Tibial nerve (tissue), 4 donors: ENCODE measurements at regions not wholly inside any gene's neighbourhood (a gene's known extent, or its start where the extent isn't known, plus 50 kb on each side); places are given as distances from the start of the nearest gene placed in this dataset.

Experiments
- DNase-seq, 2 donors: peaks; one replicate each; pipeline ENCODE4 v3.0.0-alpha.2; 2019; ENCODE audit warnings: low spot score in 2 of 2
- H3K27ac ChIP-seq, 4 donors: fragments of 200-600 bp; sonication (generic) in 3 of 4; one replicate each; pipeline ENCODE4 v1.5.1; 2017 to 2019; ENCODE audit warnings: mild to moderate bottlenecking in 1 of 4
- H3K27me3 ChIP-seq, 2 donors: fragments of 200-600 bp; sonication (generic) in 1 of 2; one replicate each; pipeline versions ENCODE4 v1.5.1 to v1.6.0; 2017 to 2019
- H3K36me3 ChIP-seq, 3 donors: fragments of 200-600 bp; sonication (generic); one replicate each; pipeline ENCODE4 v1.5.1; 2018 to 2019
- H3K4me1 ChIP-seq, 4 donors: fragments of 200-600 bp; sonication (generic) in 3 of 4; one replicate each; pipeline ENCODE4 v1.5.1; 2017 to 2019
- H3K4me3 ChIP-seq, 4 donors: fragments of 200-600 bp; sonication (generic) in 3 of 4; one replicate each; pipeline ENCODE4 v1.5.1; 2017 to 2019; ENCODE audit warnings: mild to moderate bottlenecking in 1 of 4, moderate library complexity in 1 of 4
- H3K9me3 ChIP-seq, 4 donors: fragments of 200-600 bp; sonication (generic) in 3 of 4; one replicate each; pipeline ENCODE4 v1.5.1; 2017 to 2019
- CTCF ChIP-seq, 5 experiments: fragments of 200-600 bp in 3 of 5; fragments of 450-650 bp in 2 of 5; sonication (generic) in 3 of 5; IDR thresholded peaks; one replicate each; pipeline ENCODE4 v1.5.1; 2016 to 2019; ENCODE audit warnings: antibody characterized with exemption in 5 of 5, mild to moderate bottlenecking in 3 of 5, moderate library complexity in 2 of 5
- EP300 ChIP-seq, 2 donors: sonication (generic); formaldehyde crosslinking; IDR thresholded peaks; one replicate each; pipeline ENCODE4 v1.6.1; 2017; ENCODE audit warnings: antibody characterized with exemption in 2 of 2, mild to moderate bottlenecking in 1 of 2
- POLR2A ChIP-seq, 2 donors: fragments of 450-650 bp; IDR thresholded peaks; one replicate each; pipeline ENCODE4 v1.6.1; 2017; ENCODE audit warnings: antibody characterized with exemption in 2 of 2, mild to moderate bottlenecking in 2 of 2, moderate library complexity in 2 of 2
- WGBS, 2 donors: methylation state at CpG; one replicate each; pipeline ENCODE4 v1.1.5; 2018; 5-methylcytosine and 5-hydroxymethylcytosine counted together

- WGBS, 2 donors = 81 to 88% methylated on average over 3 of the region's 3 CpGs
- no peaks in the 10 kb centered on the region for H3K4me1 ChIP-seq
- no peaks in the 10 kb centered on the region for H3K9me3 ChIP-seq
- no peak for DNase-seq
- TF ChIP-seq CTCF (IDR thresholded peaks at IDR 0.05) (no peak), POLR2A (IDR thresholded peaks at IDR 0.05) (no peak), EP300 (IDR thresholded peaks at IDR 0.05) (no peak)
- H3K36me3 ChIP-seq = no peaks in the 10 kb centered on the region
- H3K27me3 ChIP-seq = no peaks in the 10 kb centered on the region
- H3K4me3 ChIP-seq = no peak overlapping the region
- H3K27ac ChIP-seq = no peak overlapping the region
Observed at GRCh38 chr2:105954891-105955290, 210.2 kb downstream of the NCK2 start.

GRCh38 chr2:105953942-105954341 lies 209.2 kb downstream of the NCK2 start:
- Histone ChIP-seq H3K9me3 (no peaks in the 10 kb centered on the region), H3K27ac (no peak overlapping the region), H3K4me3 (no peak overlapping the region), H3K27me3 (no peaks in the 10 kb centered on the region), H3K36me3 (no peaks in the 10 kb centered on the region), H3K4me1 (no peaks in the 10 kb centered on the region)
- no peak for TF ChIP-seq POLR2A (IDR thresholded peaks at IDR 0.05)
- TF ChIP-seq CTCF (IDR thresholded peaks at IDR 0.05) = no peak
- no peak for TF ChIP-seq EP300 (IDR thresholded peaks at IDR 0.05)
- DNase-seq = no peak
- WGBS, 2 donors = 96 to 98% methylated on average over 4 of the region's 4 CpGs

- WGBS, 2 donors = 50 to 70% methylated on average over 1 of the region's 1 CpG
- TF ChIP-seq EP300 (IDR thresholded peaks at IDR 0.05) (no peak), POLR2A (IDR thresholded peaks at IDR 0.05) (no peak), CTCF (IDR thresholded peaks at IDR 0.05) (no peak)
Observed at GRCh38 chr2:105952131-105952530, 207.4 kb downstream of the NCK2 start.

DNA sequence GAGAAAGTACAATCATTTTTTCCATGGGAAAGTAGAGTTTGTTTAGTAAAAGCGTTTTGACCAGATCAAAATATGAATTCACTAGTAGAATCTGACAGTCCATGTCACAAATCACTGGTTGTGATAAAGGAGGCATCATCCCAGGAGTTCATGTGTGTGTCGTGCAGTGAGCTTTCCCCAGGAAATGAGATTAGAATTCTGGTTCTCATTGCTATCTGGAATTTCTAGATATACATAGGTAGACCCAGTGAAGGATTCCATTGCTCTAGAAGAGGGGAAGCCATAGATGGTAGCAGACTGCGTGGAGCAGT lies 206.6 kb downstream of the NCK2 start:
- Histone ChIP-seq H3K4me3 (no peak overlapping the region), H3K27me3 (no peaks in the 10 kb centered on the region), H3K9me3 (no peaks in the 10 kb centered on the region), H3K27ac (no peak overlapping the region), H3K36me3 (no peaks in the 10 kb centered on the region), H3K4me1 (no peaks in the 10 kb centered on the region)
- 64 to 79% methylated on average over 3 of the region's 3 CpGs for WGBS, 2 donors
- TF ChIP-seq POLR2A (IDR thresholded peaks at IDR 0.05) (no peak), CTCF (IDR thresholded peaks at IDR 0.05) (no peak), EP300 (IDR thresholded peaks at IDR 0.05) (no peak)
- no peak for DNase-seq

More at GRCh38 chr2:105952131-105952530, 207.4 kb downstream of the NCK2 start:
- H3K4me1 ChIP-seq = no peaks in the 10 kb centered on the region
- no peaks in the 10 kb centered on the region for H3K27me3 ChIP-seq
- DNase-seq = no peak
- H3K27ac ChIP-seq = no peak overlapping the region
- H3K4me3 ChIP-seq = no peak overlapping the region
- no peaks in the 10 kb centered on the region for H3K36me3 ChIP-seq
- no peaks in the 10 kb centered on the region for H3K9me3 ChIP-seq

- TF ChIP-seq CTCF (IDR thresholded peaks at IDR 0.05) (no peak), POLR2A (IDR thresholded peaks at IDR 0.05) (no peak), EP300 (IDR thresholded peaks at IDR 0.05) (no peak)
- no peak overlapping the region for H3K4me3 ChIP-seq
- no peaks in the 10 kb centered on the region for H3K4me1 ChIP-seq
- H3K36me3 ChIP-seq = no peaks in the 10 kb centered on the region
- no peak overlapping the region for H3K27ac ChIP-seq
- H3K27me3 ChIP-seq = no peaks in the 10 kb centered on the region
- WGBS, 2 donors = 75 to 76% methylated on average over 10 of the region's 10 CpGs
- no peaks in the 10 kb centered on the region for H3K9me3 ChIP-seq
- DNase-seq = no peak
Observed at GRCh38 chr2:105950521-105951383, 206.0 kb downstream of the NCK2 start.
